HepG2 (cell line): ENCODE measurements at regions not wholly inside any gene's neighbourhood (a gene's known extent, or its start where the extent isn't known, plus 50 kb on each side); places are given as distances from the start of the nearest gene placed in this dataset.

ENCODE experiments used
- ATAC-seq: fragments of 200-7000 bp; cut with Tn5 transposase; 3 replicates; pipeline ENCODE4 v1.9.1; 2020; ENCODE audit warnings: mild to moderate bottlenecking, moderate library complexity
- BruUV-seq: library from RNA; stranded (reverse); fragments of 400-500 nt; replicated peaks from 2 replicates; lab custom pipeline; 2021; lab: Mats Ljungman, UMichigan
- CTCF ChIA-PET: fragments of 300-600 bp; formaldehyde crosslinking; extraction: SDS; loops from one replicate; lab custom pipeline; 2021; ENCODE audit warnings: low total read pairs, inconsistent platforms, low intra/inter-chr PET ratio; lab: Yijun Ruan, JAX
- POLR2A ChIA-PET: fragments of 350-600 bp; sonication (Branson Sonifier 250); formaldehyde crosslinking; loops from one replicate; lab custom pipeline; 2020; ENCODE audit warnings: antibody characterized with exemption, inconsistent platforms; lab: Yijun Ruan, JAX
- DNase-seq: peaks from one replicate; pipeline ENCODE4 v3.0.0-alpha.2; 2015; ENCODE audit warnings: low spot score
- FAIRE-seq: peaks from 3 replicates; lab custom pipeline; 2011; peaks lifted over from hg19 to GRCh38; lab: Jason Lieb, UNC
- H2AFZ ChIP-seq: one replicate; pipeline ENCODE4 v1.6.1; 2011; ENCODE audit warnings: low read length, inconsistent platforms
- H3K27ac ChIP-seq: fragments of 300-600 bp; 3 replicates; pipeline ENCODE4 v1.8.0; 2011; ENCODE audit warnings: mixed run types, mild to moderate bottlenecking, mixed read lengths, low read length, inconsistent platforms; ENCODE audit not compliant: insufficient read depth; ENCODE audit errors: extremely low read length
- H3K27me3 ChIP-seq, 2 experiments: fragments of 200-600 bp in 1 of 2; 2 replicates in 1 of 2; 3 replicates in 1 of 2; pipeline versions ENCODE4 v1.6.0 to v1.8.0; 2011; ENCODE audit warnings: low read length in 2 of 2, mild to moderate bottlenecking in 2 of 2, moderate library complexity in 2 of 2, inconsistent platforms in 1 of 2; ENCODE audit not compliant: insufficient read depth in 2 of 2, control insufficient read depth in 1 of 2
- H3K36me3 ChIP-seq, 2 experiments: fragments of 200-600 bp in 1 of 2; replicated peaks in 1 of 2; 2 replicates in 1 of 2; 3 replicates in 1 of 2; pipeline versions ENCODE4 v1.5.1 to v1.8.0; 2011; ENCODE audit warnings: low read length in 2 of 2, inconsistent platforms in 1 of 2; ENCODE audit not compliant: insufficient read depth in 2 of 2, control insufficient read depth in 1 of 2
- H3K4me1 ChIP-seq: 2 replicates; pipeline ENCODE4 v1.5.1; 2012; ENCODE audit warnings: low read length, inconsistent platforms; ENCODE audit not compliant: insufficient read depth
- H3K4me2 ChIP-seq: 2 replicates; pipeline ENCODE4 v1.6.0; 2011; ENCODE audit warnings: low read depth, low read length, inconsistent platforms
- H3K4me3 ChIP-seq, 3 experiments: fragments of 200-600 bp in 1 of 3; sonication (generic), shearing (Covaris generic) in 1 of 3; replicated peaks in 1 of 3; 2 replicates each; pipeline ENCODE4 v1.5.1; 2011 to 2016; ENCODE audit warnings: low read length in 3 of 3, inconsistent platforms in 2 of 3, low read depth in 2 of 3, mild to moderate bottlenecking in 2 of 3, control low read depth in 1 of 3, mixed read lengths in 1 of 3; ENCODE audit not compliant: insufficient read depth in 1 of 3
- H3K79me2 ChIP-seq: one replicate; pipeline ENCODE4 v1.6.1; 2011; ENCODE audit warnings: low read length, inconsistent platforms; ENCODE audit not compliant: insufficient read depth
- H3K9ac ChIP-seq: 2 replicates; pipeline ENCODE4 v1.6.0; 2011; ENCODE audit warnings: mild to moderate bottlenecking, low read depth, low read length, inconsistent platforms; ENCODE audit not compliant: insufficient read depth
- H3K9me3 ChIP-seq: 2 replicates; pipeline ENCODE4 v1.5.1; 2012; ENCODE audit warnings: mild to moderate bottlenecking, low read length
- H4K20me1 ChIP-seq: 2 replicates; pipeline ENCODE4 v1.6.0; 2011; ENCODE audit warnings: inconsistent platforms, mild to moderate bottlenecking, low read length, moderate library complexity; ENCODE audit not compliant: insufficient read depth
- ARNT2 ChIP-seq: sonication (generic); formaldehyde crosslinking; IDR thresholded peaks from 2 replicates; pipeline ENCODE4 v1.8.0; 2022; ENCODE audit warnings: mild to moderate bottlenecking, low read depth, missing genetic modification reagents, moderate library complexity
- CC2D1A ChIP-seq: sonication (generic); formaldehyde crosslinking; IDR thresholded peaks from 2 replicates; pipeline ENCODE4 v1.8.1; 2023; ENCODE audit warnings: mild to moderate bottlenecking, missing genetic modification reagents
- KLF6 ChIP-seq: IDR thresholded peaks from 2 replicates; pipeline ENCODE4 v1.8.0; 2016; ENCODE audit warnings: missing biosample characterization, missing genetic modification reagents
- MED8 ChIP-seq: sonication (generic); formaldehyde crosslinking; IDR thresholded peaks from 2 replicates; pipeline ENCODE4 v1.8.1; 2023; ENCODE audit warnings: mild to moderate bottlenecking, missing genetic modification reagents; ENCODE audit not compliant: insufficient replicate concordance
- NCOA2 ChIP-seq: sonication (generic); formaldehyde crosslinking; IDR thresholded peaks from 2 replicates; pipeline ENCODE4 v1.8.0; 2022; ENCODE audit warnings: inconsistent platforms
- RBAK ChIP-seq: sonication (generic); formaldehyde crosslinking; IDR thresholded peaks from 2 replicates; pipeline ENCODE4 v1.5.1; 2020; ENCODE audit warnings: mild to moderate bottlenecking, missing genetic modification reagents
- REL ChIP-seq: sonication (generic); formaldehyde crosslinking; conservative IDR thresholded peaks from 2 replicates; pipeline ENCODE4 v1.8.0; 2022; ENCODE audit warnings: mild to moderate bottlenecking, missing genetic modification reagents, moderate library complexity
- RFX5 ChIP-seq: IDR thresholded peaks from 2 replicates; pipeline ENCODE4 v1.6.1; 2011; ENCODE audit warnings: low read depth, low read length, improper control_type of control experiment
- RXRA ChIP-seq: sonication (generic); formaldehyde crosslinking; IDR thresholded peaks from 2 replicates; pipeline ENCODE4 v1.5.1; 2020; ENCODE audit warnings: missing genetic modification reagents
- ZNF224 ChIP-seq: sonication (generic); formaldehyde crosslinking; IDR thresholded peaks from 2 replicates; pipeline ENCODE4 v1.5.0; 2020; ENCODE audit warnings: mild to moderate bottlenecking, missing genetic modification reagents
- ZNF609 ChIP-seq: sonication (generic); formaldehyde crosslinking; IDR thresholded peaks from 2 replicates; pipeline ENCODE4 v1.4.0; 2020; ENCODE audit warnings: mild to moderate bottlenecking, missing genetic modification reagents, borderline replicate concordance
- ZNF644 ChIP-seq: IDR thresholded peaks from 2 replicates; pipeline ENCODE4 v1.6.1; 2016; ENCODE audit warnings: low read depth
- ZNF777 ChIP-seq: sonication (generic); formaldehyde crosslinking; IDR thresholded peaks from 2 replicates; pipeline ENCODE4 v1.4.0; 2020; ENCODE audit warnings: missing genetic modification reagents
- ZNF83 ChIP-seq: sonication (generic); formaldehyde crosslinking; IDR thresholded peaks from 2 replicates; pipeline ENCODE4 v1.4.0; 2020; ENCODE audit warnings: missing genetic modification reagents, mild to moderate bottlenecking, borderline replicate concordance
- ZNF841 ChIP-seq: sonication (generic); formaldehyde crosslinking; IDR thresholded peaks from 2 replicates; pipeline ENCODE4 v1.8.1; 2023; ENCODE audit warnings: missing genetic modification reagents, borderline replicate concordance
- WGBS: methylation state at CpG from one replicate; pipeline ENCODE4 v1.1.6; 2017; ENCODE audit warnings: low lambda C conversion rate; 5-methylcytosine and 5-hydroxymethylcytosine counted together
- in situ Hi-C: cut with HindIII; loops from 2 replicates; pipeline ENCODE4 v1.10.0; 2017; ENCODE audit warnings: low pct_unique_long_range_greater_than_20kb; ENCODE audit not compliant: extremely low pct_ligation_motif_present
- intact Hi-C: fragments of 100-400 bp; cut with micrococcal nuclease; formaldehyde crosslinking; loops from one replicate; pipeline ENCODE4 v1.10.0; 2022; ENCODE audit not compliant: unreplicated experiment

GRCh38 chr12:17370621-17371020 is 719.4 kb downstream of the RERGL start (continued):
- no peak for TF ChIP-seq REL (CRISPR knock-in tag)
- no peak for TF ChIP-seq ZNF644
- no peak for TF ChIP-seq ZNF83 (CRISPR knock-in tag)
- TF ChIP-seq ARNT2 (CRISPR knock-in tag) = no peak

- FAIRE-seq (no peak), DNase-seq (no peak), ATAC-seq (no peak)
- no peaks in the 10 kb centered on the region for H3K4me1 ChIP-seq
- H3K4me3 ChIP-seq = no peak overlapping the region
- no peak overlapping the region for H3K9ac ChIP-seq
- H3K9me3 ChIP-seq = peaks cover 17% of the 10 kb centered on the region
- no peak overlapping the region for H3K4me2 ChIP-seq
- no peaks in the 10 kb centered on the region for H3K79me2 ChIP-seq
- H3K27ac ChIP-seq = no peak overlapping the region
- intact Hi-C loops = no loop called here
- no TSS peak for BruUV-seq
- CTCF ChIA-PET = no interaction called here
- H3K27me3 ChIP-seq = no peaks in the 10 kb centered on the region
- H4K20me1 ChIP-seq = no peaks in the 10 kb centered on the region
- H3K36me3 ChIP-seq = no peaks in the 10 kb centered on the region
- WGBS = 0% methylated on average over 1 of the region's 1 CpG
- POLR2A ChIA-PET = no interaction called here
- TF ChIP-seq NCOA2 (CRISPR knock-in tag) = no peak
- TF ChIP-seq RBAK (CRISPR knock-in tag) = no peak
- no peak for TF ChIP-seq RXRA (CRISPR knock-in tag)
- TF ChIP-seq ZNF224 (CRISPR knock-in tag) = no peak
- no peak for TF ChIP-seq CC2D1A
- no peak for TF ChIP-seq MED8
- no peak for TF ChIP-seq ZNF609 (CRISPR knock-in tag)
- no peak for TF ChIP-seq ZNF777 (CRISPR knock-in tag)
- no peak for TF ChIP-seq RFX5
- no peak for TF ChIP-seq KLF6
- no peak for TF ChIP-seq ZNF841 (CRISPR knock-in tag)
- in situ Hi-C loops = no loop called here
- H2AFZ ChIP-seq = no peak overlapping the region
Observed at GRCh38 chr12:17369556-17369955, 720.4 kb downstream of the RERGL start.
